ENCODE measurements at regions not wholly inside any gene's neighbourhood (a gene's known extent, or its start where the extent isn't known, plus 50 kb on each side); places are given as distances from the start of the nearest gene placed in this dataset.
A peak's percentile ranks its signal among the peaks of the same experiment; 100 is the strongest.

DNA sequence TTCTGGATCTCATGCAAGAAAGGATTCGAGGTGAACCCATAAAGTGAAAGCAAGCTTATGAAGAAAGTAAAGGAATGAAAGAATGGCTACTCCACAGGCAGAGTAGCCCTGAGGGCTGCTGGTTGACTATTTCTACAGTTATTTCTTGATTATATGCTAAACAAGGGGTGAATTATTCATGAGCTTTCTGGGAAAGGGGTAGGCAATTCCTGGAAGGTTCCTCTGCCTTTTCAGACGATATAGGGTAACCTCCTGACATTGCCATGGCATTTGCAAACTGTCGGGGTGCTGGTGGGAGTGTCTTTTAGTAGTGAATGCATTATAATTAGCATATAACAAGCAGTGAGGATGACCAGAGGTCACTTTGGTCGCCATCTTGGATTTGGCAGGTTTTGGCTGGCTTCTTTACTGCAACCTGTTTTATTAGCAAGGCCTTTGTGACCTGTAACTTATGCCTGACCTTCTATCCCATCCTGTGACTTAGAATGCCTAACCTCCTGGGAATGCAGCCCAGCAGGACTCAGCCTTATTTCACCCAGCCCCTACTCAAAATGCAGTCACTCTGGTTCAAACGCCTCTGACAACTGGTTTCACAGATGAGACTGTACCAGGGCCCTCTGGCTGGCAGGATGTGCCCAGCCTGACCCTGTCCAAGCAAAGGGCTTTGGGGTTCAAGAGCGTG lies 157.7 kb upstream of the SFSWAP start:
- 70 to 77% (median 75%) methylated on average over 6 of the region's 6 CpGs for WGBS, 4 donors
- Histone ChIP-seq H3K9me3 (no peaks in the 10 kb centered on the region), H3K27me3 (peaks cover 0 to 39% (median 0%) of the 10 kb centered on the region in 9 donors), H3K36me3 (no peaks in the 10 kb centered on the region), H3K4me3 (no peak overlapping the region), H3K27ac (no peak overlapping the region), H3K4me1 (no peaks in the 10 kb centered on the region)
- DNase-seq (no peak), ATAC-seq (no peak)
- TF ChIP-seq, protein P1, sequence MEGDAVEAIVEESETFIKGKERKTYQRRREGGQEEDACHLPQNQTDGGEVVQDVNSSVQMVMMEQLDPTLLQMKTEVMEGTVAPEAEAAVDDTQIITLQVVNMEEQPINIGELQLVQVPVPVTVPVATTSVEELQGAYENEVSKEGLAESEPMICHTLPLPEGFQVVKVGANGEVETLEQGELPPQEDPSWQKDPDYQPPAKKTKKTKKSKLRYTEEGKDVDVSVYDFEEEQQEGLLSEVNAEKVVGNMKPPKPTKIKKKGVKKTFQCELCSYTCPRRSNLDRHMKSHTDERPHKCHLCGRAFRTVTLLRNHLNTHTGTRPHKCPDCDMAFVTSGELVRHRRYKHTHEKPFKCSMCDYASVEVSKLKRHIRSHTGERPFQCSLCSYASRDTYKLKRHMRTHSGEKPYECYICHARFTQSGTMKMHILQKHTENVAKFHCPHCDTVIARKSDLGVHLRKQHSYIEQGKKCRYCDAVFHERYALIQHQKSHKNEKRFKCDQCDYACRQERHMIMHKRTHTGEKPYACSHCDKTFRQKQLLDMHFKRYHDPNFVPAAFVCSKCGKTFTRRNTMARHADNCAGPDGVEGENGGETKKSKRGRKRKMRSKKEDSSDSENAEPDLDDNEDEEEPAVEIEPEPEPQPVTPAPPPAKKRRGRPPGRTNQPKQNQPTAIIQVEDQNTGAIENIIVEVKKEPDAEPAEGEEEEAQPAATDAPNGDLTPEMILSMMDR (IDR thresholded peaks at IDR 0.05), result no peak
- no peak for TF ChIP-seq POLR2A (IDR thresholded peaks at IDR 0.05)
- intact Hi-C loops (cut with DNase I), result no loop called here

DNA sequence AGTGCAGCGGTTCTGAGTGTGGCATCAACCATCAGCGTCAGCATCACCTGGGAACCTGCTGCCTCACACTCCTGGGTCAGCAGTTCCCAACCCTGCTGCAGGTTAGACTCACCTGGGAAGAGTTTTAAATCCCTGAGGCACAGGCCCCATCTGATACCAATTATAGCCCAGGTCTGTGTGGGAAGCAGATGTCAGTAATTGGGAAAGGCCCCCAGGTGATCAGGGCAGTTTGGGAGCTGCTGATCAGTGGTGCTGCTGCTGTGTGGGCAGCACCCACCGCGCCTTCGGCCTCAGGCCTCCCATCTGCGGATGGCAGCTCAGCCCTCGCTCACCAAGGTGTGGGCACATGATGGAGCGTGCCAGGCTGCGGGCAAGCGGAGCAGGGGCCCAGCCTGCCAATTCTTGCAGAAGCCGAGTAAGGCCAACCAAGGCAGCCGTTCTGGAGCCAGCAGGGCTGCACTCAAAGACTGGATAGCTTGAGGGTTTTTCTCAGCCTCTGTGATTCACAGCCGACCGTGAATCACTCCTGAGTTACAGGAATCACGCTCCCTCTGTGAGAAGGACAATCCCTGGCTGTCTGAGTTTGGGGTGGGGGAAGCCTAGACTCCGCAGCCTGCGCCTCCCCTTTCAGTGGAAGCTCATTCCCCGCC lies 155.6 kb upstream of the SFSWAP start:
- intact Hi-C loops (cut with DNase I), result no loop called here
- DNase-seq (no peak), ATAC-seq (no peak)
- H3K9me3 ChIP-seq, result no peaks in the 10 kb centered on the region
- no peak overlapping the region for H3K27ac ChIP-seq
- no peaks in the 10 kb centered on the region for H3K4me1 ChIP-seq
- TF ChIP-seq, protein P1 (IDR thresholded peaks at IDR 0.05), result no peak
- no peak for TF ChIP-seq POLR2A (IDR thresholded peaks at IDR 0.05)
- H3K36me3 ChIP-seq, result no peaks in the 10 kb centered on the region
- no peak overlapping the region for H3K4me3 ChIP-seq
- peaks cover 0 to 42% (median 0%) of the 10 kb centered on the region in 9 donors for H3K27me3 ChIP-seq
- WGBS, 4 donors, result 78 to 87% (median 80%) methylated on average over 17 to 18 of the region's 18 CpGs

DNA sequence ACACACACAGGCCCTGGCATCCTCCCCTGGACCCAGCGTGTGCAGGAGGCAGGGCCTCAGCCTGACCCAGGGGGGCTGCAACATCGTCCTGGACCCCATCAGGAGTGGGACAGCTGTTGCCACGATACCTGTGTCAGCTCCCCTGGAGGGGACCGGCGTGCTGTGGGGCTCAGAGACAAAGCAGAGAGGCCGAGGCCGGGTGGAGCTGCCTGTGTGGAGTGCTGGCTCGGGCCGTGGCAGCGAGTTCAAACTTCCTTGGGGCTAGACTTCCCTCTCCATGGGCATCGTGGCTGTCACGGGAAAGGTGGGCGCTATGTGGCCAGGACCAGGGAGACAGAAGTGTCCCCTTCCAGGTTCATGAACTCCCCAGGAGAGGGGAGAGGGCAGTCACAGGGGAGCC lies 155.0 kb upstream of the SFSWAP start:
- no peaks in the 10 kb centered on the region for H3K36me3 ChIP-seq
- no peak overlapping the region for H3K4me3 ChIP-seq
- no peak for TF ChIP-seq POLR2A (IDR thresholded peaks at IDR 0.05)
- TF ChIP-seq, protein P1 (IDR thresholded peaks at IDR 0.05), result no peak
- H3K27ac ChIP-seq, result no peak overlapping the region
- intact Hi-C loops (cut with DNase I), result no loop called here
- H3K4me1 ChIP-seq, result no peaks in the 10 kb centered on the region
- 60 to 89% (median 76%) methylated on average over 5 to 13 of the region's 13 CpGs for WGBS, 4 donors
- ATAC-seq, result no peak
- peaks cover 0 to 42% (median 0%) of the 10 kb centered on the region in 9 donors for H3K27me3 ChIP-seq
- DNase-seq, result no peak
- no peaks in the 10 kb centered on the region for H3K9me3 ChIP-seq

DNA sequence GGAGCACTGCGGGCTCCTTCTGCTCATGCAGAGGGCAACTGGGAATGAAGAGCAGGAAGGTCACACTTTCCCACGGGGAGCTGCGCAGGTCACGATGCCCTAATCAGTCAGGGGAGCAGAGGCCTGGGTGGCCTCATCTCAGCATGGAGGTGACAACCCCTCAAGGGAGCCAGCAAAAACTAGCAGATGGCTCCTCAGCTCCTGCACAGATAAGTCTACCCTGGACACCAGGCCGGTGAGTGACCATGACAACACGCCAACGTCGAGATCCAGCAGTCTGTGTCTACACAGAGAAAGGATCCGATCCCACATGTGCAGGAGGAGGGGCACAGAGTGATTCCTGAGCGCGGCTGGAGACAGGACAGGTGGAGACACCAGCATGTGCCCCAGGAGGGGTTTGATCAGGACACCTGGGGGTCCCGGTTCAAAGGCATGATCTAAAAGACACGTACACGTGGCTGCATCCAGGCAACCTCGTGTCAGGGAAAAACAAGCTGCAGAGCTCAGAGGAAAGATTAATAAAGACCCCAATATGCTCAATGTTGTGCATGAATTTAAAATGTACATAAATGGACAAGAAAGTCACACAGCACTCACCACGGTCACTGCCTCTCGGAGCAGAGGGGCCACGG lies 153.7 kb upstream of the SFSWAP start:
- DNase-seq (peak in 1 of 5 donors; percentile 43), ATAC-seq (no peak)
- H3K9me3 ChIP-seq, result no peaks in the 10 kb centered on the region
- intact Hi-C loops (cut with DNase I), result no loop called here
- H3K27me3 ChIP-seq, result peaks cover 0 to 42% (median 0%) of the 10 kb centered on the region in 9 donors
- H3K36me3 ChIP-seq, result no peaks in the 10 kb centered on the region
- H3K4me3 ChIP-seq, result no peak overlapping the region
- H3K27ac ChIP-seq, result no peak overlapping the region
- no peak for TF ChIP-seq POLR2A (IDR thresholded peaks at IDR 0.05)
- TF ChIP-seq, protein P1 (IDR thresholded peaks at IDR 0.05), result no peak
- 72 to 83% (median 78%) methylated on average over 18 of the region's 18 CpGs for WGBS, 4 donors
- H3K4me1 ChIP-seq, result no peaks in the 10 kb centered on the region
